SK-N-SH (cell line): ENCODE measurements at regions not wholly inside any gene's neighbourhood (a gene's known extent, or its start where the extent isn't known, plus 50 kb on each side); places are given as distances from the start of the nearest gene placed in this dataset.

Experiments
- CTCF ChIA-PET: fragments of 300-600, 350-600 bp; formaldehyde crosslinking; extraction: SDS; loops from one replicate; lab custom pipeline; 2021; lab: Yijun Ruan, JAX
- POLR2A ChIA-PET: fragments of 350-600 bp; sonication (Branson Sonifier 250); formaldehyde crosslinking; extraction: SDS; loops from one replicate; lab custom pipeline; 2020; ENCODE audit warnings: antibody characterized with exemption, inconsistent platforms; lab: Yijun Ruan, JAX
- DNase-seq: peaks from one replicate; pipeline ENCODE4 v3.0.0; 2012
- H2AFZ ChIP-seq: fragments of 200-600 bp; sonication (generic); 2 replicates; pipeline ENCODE4 v1.8.1; 2016; ENCODE audit warnings: antibody characterized with exemption, mild to moderate bottlenecking, low read depth
- H3F3A ChIP-seq: fragments of 200-600 bp; sonication (generic); replicated peaks from 2 replicates; pipeline ENCODE3; 2016; ENCODE audit warnings: antibody characterized with exemption, mild to moderate bottlenecking; ENCODE audit not compliant: insufficient read depth
- H3K27ac ChIP-seq, 2 experiments: fragments of 200-500 bp in 1 of 2; fragments of 200-600 bp in 1 of 2; sonication (Bioruptor generic) in 1 of 2; sonication (generic), shearing (Covaris generic) in 1 of 2; 2 replicates each; pipeline versions ENCODE4 v1.5.1 to v1.6.1; 2014 to 2016; ENCODE audit warnings: low read depth in 2 of 2, inconsistent platforms in 1 of 2, low read length in 1 of 2, mild to moderate bottlenecking in 1 of 2, mixed read lengths in 1 of 2
- H3K27me3 ChIP-seq: fragments of 200-600 bp; sonication (generic), shearing (Covaris generic); 2 replicates; pipeline ENCODE4 v1.6.1; 2016; ENCODE audit warnings: mixed run types; ENCODE audit not compliant: insufficient read depth
- H3K36me3 ChIP-seq, 2 experiments: fragments of 200-500 bp in 1 of 2; fragments of 200-600 bp in 1 of 2; sonication (Bioruptor generic) in 1 of 2; sonication (generic) in 1 of 2; replicated peaks in 1 of 2; 2 replicates each; pipeline versions ENCODE3 to v1.5.1; 2014 to 2016; ENCODE audit warnings: low read length in 1 of 2, mild to moderate bottlenecking in 1 of 2; ENCODE audit not compliant: insufficient read depth in 2 of 2, control insufficient read depth in 1 of 2
- H3K4me1 ChIP-seq, 2 experiments: fragments of 200-500 bp in 1 of 2; fragments of 200-600 bp in 1 of 2; sonication (Bioruptor generic) in 1 of 2; sonication (generic), shearing (Covaris generic) in 1 of 2; 2 replicates each; pipeline versions ENCODE4 v1.5.1 to v1.6.1; 2014 to 2016; ENCODE audit warnings: low read depth in 1 of 2, low read length in 1 of 2, mixed run types in 1 of 2; ENCODE audit not compliant: insufficient read depth in 2 of 2, control insufficient read depth in 1 of 2
- H3K4me2 ChIP-seq: fragments of 200-600 bp; sonication (generic), shearing (Covaris generic); 2 replicates; pipeline ENCODE4 v1.6.1; 2017; ENCODE audit warnings: mixed run types
- H3K4me3 ChIP-seq, 2 experiments: fragments of 200-500 bp in 1 of 2; fragments of 200-600 bp in 1 of 2; sonication (Bioruptor generic) in 1 of 2; sonication (generic), shearing (Covaris generic) in 1 of 2; 2 replicates each; pipeline versions ENCODE4 v1.5.1 to v1.8.1; 2014 to 2016; ENCODE audit warnings: low read depth in 2 of 2, inconsistent platforms in 1 of 2, low read length in 1 of 2, mild to moderate bottlenecking in 1 of 2, mixed read lengths in 1 of 2, moderate library complexity in 1 of 2
- H3K79me2 ChIP-seq: fragments of 200-600 bp; sonication (generic); 2 replicates; pipeline ENCODE4 v1.8.1; 2017; ENCODE audit warnings: mild to moderate bottlenecking; ENCODE audit not compliant: insufficient read depth
- H3K9ac ChIP-seq: fragments of 200-600 bp; sonication (generic); 2 replicates; pipeline ENCODE4 v1.6.1; 2017; ENCODE audit warnings: mixed run types
- H3K9me2 ChIP-seq: fragments of 200-600 bp; sonication (generic); 2 replicates; pipeline ENCODE4 v1.6.1; 2017; ENCODE audit warnings: mixed run types
- H3K9me3 ChIP-seq: fragments of 200-600 bp; sonication (generic); 2 replicates; pipeline ENCODE4 v1.6.1; 2017; ENCODE audit warnings: mixed run types, mild to moderate bottlenecking, moderate library complexity
- H4K20me1 ChIP-seq: fragments of 200-600 bp; sonication (generic); 2 replicates; pipeline ENCODE4 v1.6.1; 2017; ENCODE audit warnings: mild to moderate bottlenecking, mixed run types; ENCODE audit not compliant: insufficient read depth
- EZH2phosphoT487 ChIP-seq: fragments of 200-600 bp; sonication (generic); IDR thresholded peaks from 2 replicates; pipeline ENCODE4 v1.6.1; 2017; ENCODE audit warnings: low read depth, mixed run types, mild to moderate bottlenecking, antibody characterized with exemption, moderate library complexity, borderline replicate concordance
- FOXM1 ChIP-seq: IDR thresholded peaks from 2 replicates; pipeline ENCODE4 v1.4.0; 2012; ENCODE audit warnings: low read depth, mild to moderate bottlenecking
- GABPA ChIP-seq: IDR thresholded peaks from 2 replicates; pipeline ENCODE4 v1.4.0; 2012; ENCODE audit warnings: low read depth, mild to moderate bottlenecking
- GATA2 ChIP-seq: sonication (generic); formaldehyde crosslinking; IDR thresholded peaks from 2 replicates; pipeline ENCODE4 v1.5.0; 2020; ENCODE audit warnings: mild to moderate bottlenecking, missing genetic modification reagents
- RAD21 ChIP-seq: IDR thresholded peaks from 2 replicates; pipeline ENCODE4 v1.6.1; 2012; ENCODE audit warnings: mild to moderate bottlenecking, low read length
- RCOR1 ChIP-seq: fragments of 150-350 bp; IDR thresholded peaks from 2 replicates; pipeline ENCODE4 v1.6.1; 2017; ENCODE audit warnings: antibody characterized with exemption, low read length
- SIN3A ChIP-seq: IDR thresholded peaks from 2 replicates; pipeline ENCODE4 v1.6.1; 2012; ENCODE audit warnings: low read depth, mild to moderate bottlenecking, low read length, moderate library complexity, borderline replicate concordance
- SMC3 ChIP-seq: IDR thresholded peaks from 2 replicates; pipeline ENCODE4 v1.6.1; 2012; ENCODE audit warnings: low read depth, low read length, improper control_type of control experiment
- TCF12 ChIP-seq: IDR thresholded peaks from 2 replicates; pipeline ENCODE4 v1.4.0; 2012
- TEAD4 ChIP-seq: IDR thresholded peaks from 2 replicates; pipeline ENCODE4 v1.4.0; 2012; ENCODE audit warnings: mild to moderate bottlenecking, borderline replicate concordance; ENCODE audit not compliant: insufficient read depth
- YY1 ChIP-seq: IDR thresholded peaks from 2 replicates; pipeline ENCODE4 v1.4.0; 2012; ENCODE audit warnings: low read depth, mild to moderate bottlenecking
- WGBS: methylation state at CpG from one replicate; pipeline ENCODE4 v1.1.6; 2017; ENCODE audit warnings: low lambda C conversion rate; 5-methylcytosine and 5-hydroxymethylcytosine counted together
- TF ChIP-seq, protein P1 (sequence below): fragments of 200-600 bp; sonication (generic); IDR thresholded peaks from 2 replicates; pipeline ENCODE4 v1.6.1; 2017; ENCODE audit warnings: antibody characterized with exemption, mild to moderate bottlenecking, moderate library complexity
- TF ChIP-seq, protein P2 (sequence below): IDR thresholded peaks from 2 replicates; pipeline ENCODE4 v1.4.0; 2012; ENCODE audit warnings: low read depth, borderline replicate concordance
- TF ChIP-seq, protein P3 (sequence below): IDR thresholded peaks from 2 replicates; pipeline ENCODE4 v1.4.0; 2012; ENCODE audit warnings: low read depth
- TF ChIP-seq, protein P4 (sequence below): IDR thresholded peaks from 2 replicates; pipeline ENCODE4; 2012
- TF ChIP-seq, protein P5 (sequence below): fragments of 150-350 bp; IDR thresholded peaks from 2 replicates; pipeline ENCODE4 v1.6.1; 2016; ENCODE audit warnings: mild to moderate bottlenecking, low read depth, low read length
- TF ChIP-seq, protein P6 (sequence below): IDR thresholded peaks from 2 replicates; pipeline ENCODE4 v1.6.1; 2012; ENCODE audit warnings: mild to moderate bottlenecking, low read depth, low read length, moderate library complexity

DNA sequence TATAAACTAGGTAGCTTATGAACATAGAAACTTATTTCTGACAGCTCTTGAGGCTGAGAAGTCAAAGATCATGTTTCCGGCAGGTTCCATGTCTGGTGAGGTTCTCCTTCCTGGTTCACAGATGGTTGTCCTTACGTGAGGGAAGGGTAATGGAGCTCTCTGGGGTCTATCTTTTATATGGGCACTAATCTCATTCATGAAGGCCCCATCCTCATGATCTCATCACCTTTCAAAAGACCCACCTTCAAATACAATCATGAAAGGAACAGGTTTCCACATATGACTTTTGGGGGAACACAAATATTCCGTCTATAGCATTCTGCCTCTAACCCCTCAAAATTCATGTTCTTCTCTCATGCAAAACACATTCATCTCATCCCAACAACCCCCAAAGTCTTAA is 264.7 kb downstream of the PTTG2 start:
- H3K4me3 ChIP-seq, result no peak overlapping the region
- no peak for TF ChIP-seq RAD21
- TF ChIP-seq, protein P1, sequence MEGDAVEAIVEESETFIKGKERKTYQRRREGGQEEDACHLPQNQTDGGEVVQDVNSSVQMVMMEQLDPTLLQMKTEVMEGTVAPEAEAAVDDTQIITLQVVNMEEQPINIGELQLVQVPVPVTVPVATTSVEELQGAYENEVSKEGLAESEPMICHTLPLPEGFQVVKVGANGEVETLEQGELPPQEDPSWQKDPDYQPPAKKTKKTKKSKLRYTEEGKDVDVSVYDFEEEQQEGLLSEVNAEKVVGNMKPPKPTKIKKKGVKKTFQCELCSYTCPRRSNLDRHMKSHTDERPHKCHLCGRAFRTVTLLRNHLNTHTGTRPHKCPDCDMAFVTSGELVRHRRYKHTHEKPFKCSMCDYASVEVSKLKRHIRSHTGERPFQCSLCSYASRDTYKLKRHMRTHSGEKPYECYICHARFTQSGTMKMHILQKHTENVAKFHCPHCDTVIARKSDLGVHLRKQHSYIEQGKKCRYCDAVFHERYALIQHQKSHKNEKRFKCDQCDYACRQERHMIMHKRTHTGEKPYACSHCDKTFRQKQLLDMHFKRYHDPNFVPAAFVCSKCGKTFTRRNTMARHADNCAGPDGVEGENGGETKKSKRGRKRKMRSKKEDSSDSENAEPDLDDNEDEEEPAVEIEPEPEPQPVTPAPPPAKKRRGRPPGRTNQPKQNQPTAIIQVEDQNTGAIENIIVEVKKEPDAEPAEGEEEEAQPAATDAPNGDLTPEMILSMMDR, result no peak
- no peak for TF ChIP-seq RCOR1
- TF ChIP-seq TCF12, result no peak
- TF ChIP-seq, protein P2, sequence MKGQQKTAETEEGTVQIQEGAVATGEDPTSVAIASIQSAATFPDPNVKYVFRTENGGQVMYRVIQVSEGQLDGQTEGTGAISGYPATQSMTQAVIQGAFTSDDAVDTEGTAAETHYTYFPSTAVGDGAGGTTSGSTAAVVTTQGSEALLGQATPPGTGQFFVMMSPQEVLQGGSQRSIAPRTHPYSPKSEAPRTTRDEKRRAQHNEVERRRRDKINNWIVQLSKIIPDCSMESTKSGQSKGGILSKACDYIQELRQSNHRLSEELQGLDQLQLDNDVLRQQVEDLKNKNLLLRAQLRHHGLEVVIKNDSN, result no peak
- TF ChIP-seq, protein P3, sequence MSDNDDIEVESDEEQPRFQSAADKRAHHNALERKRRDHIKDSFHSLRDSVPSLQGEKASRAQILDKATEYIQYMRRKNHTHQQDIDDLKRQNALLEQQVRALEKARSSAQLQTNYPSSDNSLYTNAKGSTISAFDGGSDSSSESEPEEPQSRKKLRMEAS, result no peak
- TF ChIP-seq, protein P4, sequence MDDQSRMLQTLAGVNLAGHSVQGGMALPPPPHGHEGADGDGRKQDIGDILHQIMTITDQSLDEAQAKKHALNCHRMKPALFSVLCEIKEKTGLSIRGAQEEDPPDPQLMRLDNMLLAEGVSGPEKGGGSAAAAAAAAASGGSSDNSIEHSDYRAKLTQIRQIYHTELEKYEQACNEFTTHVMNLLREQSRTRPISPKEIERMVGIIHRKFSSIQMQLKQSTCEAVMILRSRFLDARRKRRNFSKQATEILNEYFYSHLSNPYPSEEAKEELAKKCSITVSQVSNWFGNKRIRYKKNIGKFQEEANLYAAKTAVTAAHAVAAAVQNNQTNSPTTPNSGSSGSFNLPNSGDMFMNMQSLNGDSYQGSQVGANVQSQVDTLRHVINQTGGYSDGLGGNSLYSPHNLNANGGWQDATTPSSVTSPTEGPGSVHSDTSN, result no peak
- no peak for TF ChIP-seq GATA2
- H3K9me3 ChIP-seq, result no peaks in the 10 kb centered on the region
- no peaks in the 10 kb centered on the region for H3F3A ChIP-seq
- no peak overlapping the region for H3K27ac ChIP-seq
- H3K79me2 ChIP-seq, result no peaks in the 10 kb centered on the region
- H3K36me3 ChIP-seq, result no peaks in the 10 kb centered on the region
- no peaks in the 10 kb centered on the region for H3K9me2 ChIP-seq
- no peak overlapping the region for H2AFZ ChIP-seq
- H4K20me1 ChIP-seq, result no peaks in the 10 kb centered on the region
- CTCF ChIA-PET, result no interaction called here
- WGBS, result 70% methylated on average over 3 of the region's 3 CpGs
- no peak overlapping the region for H3K4me2 ChIP-seq
- H3K9ac ChIP-seq, result no peak overlapping the region
- DNase-seq, result no peak
- POLR2A ChIA-PET, result no interaction called here
- H3K27me3 ChIP-seq, result peaks cover 7% of the 10 kb centered on the region; the same call in 1 of the 2 replicates
- peaks cover 0 to 3% of the 10 kb centered on the region in 2 experiments; a peak in 1 of 4 replicates for H3K4me1 ChIP-seq

DNA sequence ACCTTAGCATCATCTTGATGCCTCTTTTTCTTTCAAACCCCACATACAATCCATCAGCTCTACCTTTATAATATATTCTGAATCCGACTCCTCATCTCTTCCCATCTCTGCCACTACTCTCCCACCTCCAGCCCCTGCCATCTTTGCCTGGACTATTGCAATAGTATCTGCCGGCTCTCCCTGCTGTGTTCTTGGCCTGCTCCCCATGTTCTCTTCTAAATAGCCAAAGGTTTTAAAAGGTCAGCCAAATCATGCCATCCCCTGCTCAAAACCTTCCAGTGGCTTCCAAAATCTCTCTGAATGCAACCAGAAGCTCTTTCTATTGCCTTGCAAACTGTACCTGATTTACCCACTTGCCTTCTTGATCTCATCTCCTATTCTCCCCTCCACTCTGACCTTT is 266.0 kb downstream of the PTTG2 start:
- H3K4me2 ChIP-seq, result no peak overlapping the region
- CTCF ChIA-PET, result no interaction called here
- POLR2A ChIA-PET, result no interaction called here
- no peak overlapping the region for H3K27ac ChIP-seq
- H3K4me3 ChIP-seq, result no peak overlapping the region
- H3F3A ChIP-seq, result no peaks in the 10 kb centered on the region
- H4K20me1 ChIP-seq, result no peaks in the 10 kb centered on the region
- no peaks in the 10 kb centered on the region for H3K9me3 ChIP-seq
- no peaks in the 10 kb centered on the region for H3K36me3 ChIP-seq
- peaks cover 7% of the 10 kb centered on the region; the same call in 1 of the 2 replicates for H3K27me3 ChIP-seq
- 49% methylated on average over 2 of the region's 2 CpGs for WGBS
- H2AFZ ChIP-seq, result no peak overlapping the region
- H3K79me2 ChIP-seq, result no peaks in the 10 kb centered on the region
- no peaks in the 10 kb centered on the region for H3K9me2 ChIP-seq
- peaks cover 0 to 3% of the 10 kb centered on the region in 2 experiments; a peak in 1 of 4 replicates for H3K4me1 ChIP-seq
- no peak overlapping the region for H3K9ac ChIP-seq
- TF ChIP-seq, protein P2, result no peak
- TF ChIP-seq, protein P5, sequence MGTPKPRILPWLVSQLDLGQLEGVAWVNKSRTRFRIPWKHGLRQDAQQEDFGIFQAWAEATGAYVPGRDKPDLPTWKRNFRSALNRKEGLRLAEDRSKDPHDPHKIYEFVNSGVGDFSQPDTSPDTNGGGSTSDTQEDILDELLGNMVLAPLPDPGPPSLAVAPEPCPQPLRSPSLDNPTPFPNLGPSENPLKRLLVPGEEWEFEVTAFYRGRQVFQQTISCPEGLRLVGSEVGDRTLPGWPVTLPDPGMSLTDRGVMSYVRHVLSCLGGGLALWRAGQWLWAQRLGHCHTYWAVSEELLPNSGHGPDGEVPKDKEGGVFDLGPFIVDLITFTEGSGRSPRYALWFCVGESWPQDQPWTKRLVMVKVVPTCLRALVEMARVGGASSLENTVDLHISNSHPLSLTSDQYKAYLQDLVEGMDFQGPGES, result no peak
- TF ChIP-seq TEAD4 (no peak), GATA2 (no peak), RAD21 (no peak), GABPA (no peak), FOXM1 (no peak), SIN3A (no peak), EZH2phosphoT487 (no peak), SMC3 (no peak), YY1 (no peak)
- TF ChIP-seq, protein P6, sequence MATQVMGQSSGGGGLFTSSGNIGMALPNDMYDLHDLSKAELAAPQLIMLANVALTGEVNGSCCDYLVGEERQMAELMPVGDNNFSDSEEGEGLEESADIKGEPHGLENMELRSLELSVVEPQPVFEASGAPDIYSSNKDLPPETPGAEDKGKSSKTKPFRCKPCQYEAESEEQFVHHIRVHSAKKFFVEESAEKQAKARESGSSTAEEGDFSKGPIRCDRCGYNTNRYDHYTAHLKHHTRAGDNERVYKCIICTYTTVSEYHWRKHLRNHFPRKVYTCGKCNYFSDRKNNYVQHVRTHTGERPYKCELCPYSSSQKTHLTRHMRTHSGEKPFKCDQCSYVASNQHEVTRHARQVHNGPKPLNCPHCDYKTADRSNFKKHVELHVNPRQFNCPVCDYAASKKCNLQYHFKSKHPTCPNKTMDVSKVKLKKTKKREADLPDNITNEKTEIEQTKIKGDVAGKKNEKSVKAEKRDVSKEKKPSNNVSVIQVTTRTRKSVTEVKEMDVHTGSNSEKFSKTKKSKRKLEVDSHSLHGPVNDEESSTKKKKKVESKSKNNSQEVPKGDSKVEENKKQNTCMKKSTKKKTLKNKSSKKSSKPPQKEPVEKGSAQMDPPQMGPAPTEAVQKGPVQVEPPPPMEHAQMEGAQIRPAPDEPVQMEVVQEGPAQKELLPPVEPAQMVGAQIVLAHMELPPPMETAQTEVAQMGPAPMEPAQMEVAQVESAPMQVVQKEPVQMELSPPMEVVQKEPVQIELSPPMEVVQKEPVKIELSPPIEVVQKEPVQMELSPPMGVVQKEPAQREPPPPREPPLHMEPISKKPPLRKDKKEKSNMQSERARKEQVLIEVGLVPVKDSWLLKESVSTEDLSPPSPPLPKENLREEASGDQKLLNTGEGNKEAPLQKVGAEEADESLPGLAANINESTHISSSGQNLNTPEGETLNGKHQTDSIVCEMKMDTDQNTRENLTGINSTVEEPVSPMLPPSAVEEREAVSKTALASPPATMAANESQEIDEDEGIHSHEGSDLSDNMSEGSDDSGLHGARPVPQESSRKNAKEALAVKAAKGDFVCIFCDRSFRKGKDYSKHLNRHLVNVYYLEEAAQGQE, result no peak
- no peak for DNase-seq
